ENCODE measurements at regions not wholly inside any gene's neighbourhood (a gene's known extent, or its start where the extent isn't known, plus 50 kb on each side); places are given as distances from the start of the nearest gene placed in this dataset.

- H3F3A ChIP-seq (ENCODE audit: control insufficient read depth, insufficient read depth): no peaks in the 10 kb centered on the region
Observed at GRCh38 chr2:133667085-133667484, 98.8 kb upstream of the NCKAP5 start.

GRCh38 chr2:133667968-133668367 lies 99.7 kb upstream of the NCKAP5 start:
- H3K9me2 ChIP-seq (replicated peaks; ENCODE audit: control insufficient read depth, low read length): no peaks in the 10 kb centered on the region
- H3K27ac ChIP-seq (ENCODE audit: low read depth, low read length): no peak overlapping the region
- no peak overlapping the region for H3K4me2 ChIP-seq (ENCODE audit: low read length)
- H4K20me1 ChIP-seq (ENCODE audit: control insufficient read depth, insufficient read depth, low read depth, low read length): no peaks in the 10 kb centered on the region
- H3K27me3 ChIP-seq (ENCODE audit: control insufficient read depth, low read length): no peaks in the 10 kb centered on the region
- H3K9me3 ChIP-seq (ENCODE audit: control insufficient read depth, insufficient read depth, low read length): no peaks in the 10 kb centered on the region
- no peak overlapping the region for H3K4me3 ChIP-seq (ENCODE audit: low read length)
- no peaks in the 10 kb centered on the region for H3K79me2 ChIP-seq (ENCODE audit: control insufficient read depth, low read length)
- TF ChIP-seq EZH2phosphoT487 (IDR thresholded peaks at IDR 0.05; ENCODE audit: borderline replicate concordance, low read length): no peak
- H3K36me3 ChIP-seq (ENCODE audit: control insufficient read depth, low read length): no peaks in the 10 kb centered on the region
- H3F3A ChIP-seq (ENCODE audit: control insufficient read depth, insufficient read depth): no peaks in the 10 kb centered on the region
- no peaks in the 10 kb centered on the region for H3K4me1 ChIP-seq (ENCODE audit: control insufficient read depth, low read length)

More at GRCh38 chr2:133667085-133667484, 98.8 kb upstream of the NCKAP5 start:
- H3K27ac ChIP-seq (ENCODE audit: low read depth, low read length): no peak overlapping the region
- H3K4me1 ChIP-seq (ENCODE audit: control insufficient read depth, low read length): no peaks in the 10 kb centered on the region
- H3K4me2 ChIP-seq (ENCODE audit: low read length): no peak overlapping the region
- H3K36me3 ChIP-seq (ENCODE audit: control insufficient read depth, low read length): no peaks in the 10 kb centered on the region
- no peaks in the 10 kb centered on the region for H3K9me2 ChIP-seq (replicated peaks; ENCODE audit: control insufficient read depth, low read length)
- TF ChIP-seq EZH2phosphoT487 (IDR thresholded peaks at IDR 0.05; ENCODE audit: borderline replicate concordance, low read length): no peak
- no peak for TF ChIP-seq CTCF (IDR thresholded peaks at IDR 0.05; ENCODE audit: low read depth, low read length, poor library complexity, severe bottlenecking)
- no peaks in the 10 kb centered on the region for H3K79me2 ChIP-seq (ENCODE audit: control insufficient read depth, low read length)
- H3K9me3 ChIP-seq (ENCODE audit: control insufficient read depth, insufficient read depth, low read length): no peaks in the 10 kb centered on the region
- no peak overlapping the region for H3K4me3 ChIP-seq (ENCODE audit: low read length)
- no peaks in the 10 kb centered on the region for H3K27me3 ChIP-seq (ENCODE audit: control insufficient read depth, low read length)
- H4K20me1 ChIP-seq (ENCODE audit: control insufficient read depth, insufficient read depth, low read depth, low read length): no peaks in the 10 kb centered on the region

GRCh38 chr2:133668547-133668946 lies 100.3 kb upstream of the NCKAP5 start:
- Histone ChIP-seq H3K4me1 (ENCODE audit: control insufficient read depth, low read length) (no peaks in the 10 kb centered on the region), H3K79me2 (ENCODE audit: control insufficient read depth, low read length) (no peaks in the 10 kb centered on the region), H3K4me3 (ENCODE audit: low read length) (no peak overlapping the region), H3K36me3 (ENCODE audit: control insufficient read depth, low read length) (no peaks in the 10 kb centered on the region), H4K20me1 (ENCODE audit: control insufficient read depth, insufficient read depth, low read depth, low read length) (no peaks in the 10 kb centered on the region), H3K9me2 (replicated peaks; ENCODE audit: control insufficient read depth, low read length) (no peaks in the 10 kb centered on the region), H3K27me3 (ENCODE audit: control insufficient read depth, low read length) (no peaks in the 10 kb centered on the region), H3K27ac (ENCODE audit: low read depth, low read length) (no peak overlapping the region), H3K4me2 (ENCODE audit: low read length) (no peak overlapping the region), H3K9me3 (ENCODE audit: control insufficient read depth, insufficient read depth, low read length) (no peaks in the 10 kb centered on the region), H3F3A (ENCODE audit: control insufficient read depth, insufficient read depth) (no peaks in the 10 kb centered on the region)
- TF ChIP-seq CTCF (IDR thresholded peaks at IDR 0.05; ENCODE audit: low read depth, low read length, poor library complexity, severe bottlenecking) (no peak), EZH2phosphoT487 (IDR thresholded peaks at IDR 0.05; ENCODE audit: borderline replicate concordance, low read length) (no peak)

GRCh38 chr2:133673305-133673905 lies 105.1 kb upstream of the NCKAP5 start:
- TF ChIP-seq CTCF (IDR thresholded peaks at IDR 0.05; ENCODE audit: low read depth, low read length, poor library complexity, severe bottlenecking) (no peak), EZH2phosphoT487 (IDR thresholded peaks at IDR 0.05; ENCODE audit: borderline replicate concordance, low read length) (no peak)
- Histone ChIP-seq H3K4me2 (ENCODE audit: low read length) (no peak overlapping the region), H3K27ac (ENCODE audit: low read depth, low read length) (no peak overlapping the region)

More at GRCh38 chr2:133673305-133673905, 105.1 kb upstream of the NCKAP5 start:
- H3K9me2 ChIP-seq (replicated peaks; ENCODE audit: control insufficient read depth, low read length): no peaks in the 10 kb centered on the region
- H3K79me2 ChIP-seq (ENCODE audit: control insufficient read depth, low read length): no peaks in the 10 kb centered on the region
- no peak overlapping the region for H3K4me3 ChIP-seq (ENCODE audit: low read length)
- H4K20me1 ChIP-seq (ENCODE audit: control insufficient read depth, insufficient read depth, low read depth, low read length): no peaks in the 10 kb centered on the region
- H3K36me3 ChIP-seq (ENCODE audit: control insufficient read depth, low read length): no peaks in the 10 kb centered on the region
- no peaks in the 10 kb centered on the region for H3F3A ChIP-seq (ENCODE audit: control insufficient read depth, insufficient read depth)
- no peaks in the 10 kb centered on the region for H3K27me3 ChIP-seq (ENCODE audit: control insufficient read depth, low read length)
- no peaks in the 10 kb centered on the region for H3K4me1 ChIP-seq (ENCODE audit: control insufficient read depth, low read length)
- H3K9me3 ChIP-seq (ENCODE audit: control insufficient read depth, insufficient read depth, low read length): no peaks in the 10 kb centered on the region

Measured in DOHH2 (cell line).